ENCODE measurements at regions not wholly inside any gene's neighbourhood (a gene's known extent, or its start where the extent isn't known, plus 50 kb on each side); places are given as distances from the start of the nearest gene placed in this dataset.
"Not testable (repeated sequence)": the region's sequence is repeated elsewhere in the genome, so short reads cannot be mapped to it uniquely, and the experiment has no call there.

- intact Hi-C loops (cut with micrococcal nuclease; ENCODE audit: unreplicated experiment); H3K79me2 ChIP-seq (ENCODE audit: insufficient read depth, low read length); POLR2A ChIA-PET; H3K4me2 ChIP-seq (ENCODE audit: low read depth, low read length); H2AFZ ChIP-seq (ENCODE audit: low read length); H4K20me1 ChIP-seq (ENCODE audit: insufficient read depth, low read length); CTCF ChIA-PET (ENCODE audit: low intra/inter-chr PET ratio, low total read pairs); H3K27ac ChIP-seq (ENCODE audit: extremely low read length, insufficient read depth, low read length); H3K9ac ChIP-seq (ENCODE audit: insufficient read depth, low read depth, low read length); H3K4me3 ChIP-seq (replicated peaks in 1 of 3; ENCODE audit: insufficient read depth in 1 of 3, low read depth in 2 of 3, low read length in 3 of 3); FAIRE-seq; DNase-seq (ENCODE audit: low spot score); H3K36me3 ChIP-seq (replicated peaks in 1 of 2; ENCODE audit: control insufficient read depth in 1 of 2, insufficient read depth in 2 of 2, low read length in 2 of 2); H3K9me3 ChIP-seq (ENCODE audit: low read length); H3K4me1 ChIP-seq (ENCODE audit: insufficient read depth, low read length); BruUV-seq (replicated peaks); H3K27me3 ChIP-seq (ENCODE audit: control insufficient read depth in 1 of 2, insufficient read depth in 2 of 2, low read length in 2 of 2); ATAC-seq: not testable (repeated sequence)
- in situ Hi-C loops (cut with HindIII; ENCODE audit: extremely low pct_ligation_motif_present, low pct_unique_long_range_greater_than_20kb): loop anchor here (10.0 kb wide), 1 partner anchor 254 kb away; no protein-coding TSS in a partner anchor
- no CpG with 5 or more reads among the region's 21 CpGs for WGBS (ENCODE audit: low lambda C conversion rate)
Measured at GRCh38 chr18:7178568-7178967, 52.3 kb upstream of the LRRC30 start.

- WGBS (ENCODE audit: low lambda C conversion rate): 28% methylated on average over 4 of the region's 4 CpGs
- Histone ChIP-seq H3K27me3 (ENCODE audit: control insufficient read depth in 1 of 2, insufficient read depth in 2 of 2, low read length in 2 of 2) (peaks cover 0 to 4% of the 10 kb centered on the region in 2 experiments; a peak in 1 of 5 replicates), H3K36me3 (replicated peaks in 1 of 2; ENCODE audit: control insufficient read depth in 1 of 2, insufficient read depth in 2 of 2, low read length in 2 of 2) (no peaks in the 10 kb centered on the region), H3K4me2 (ENCODE audit: low read depth, low read length) (no peak overlapping the region), H4K20me1 (ENCODE audit: insufficient read depth, low read length) (no peaks in the 10 kb centered on the region), H3K4me1 (ENCODE audit: insufficient read depth, low read length) (no peaks in the 10 kb centered on the region), H3K4me3 (replicated peaks in 1 of 3; ENCODE audit: insufficient read depth in 1 of 3, low read depth in 2 of 3, low read length in 3 of 3) (no peak overlapping the region), H3K79me2 (ENCODE audit: insufficient read depth, low read length) (no peaks in the 10 kb centered on the region), H3K9ac (ENCODE audit: insufficient read depth, low read depth, low read length) (no peak overlapping the region), H3K27ac (ENCODE audit: extremely low read length, insufficient read depth, low read length) (no peak overlapping the region), H3K9me3 (ENCODE audit: low read length) (no peaks in the 10 kb centered on the region), H2AFZ (ENCODE audit: low read length) (no peak overlapping the region)
- TF ChIP-seq ZSCAN25 (CRISPR knock-in tag; IDR thresholded peaks at IDR 0.05): no peak
- no peak for TF ChIP-seq ZNF777 (CRISPR knock-in tag; IDR thresholded peaks at IDR 0.05)
- TF ChIP-seq ZNF776 (CRISPR knock-in tag; IDR thresholded peaks at IDR 0.05): no peak
- TF ChIP-seq PCBP2 (optimal IDR thresholded peaks at IDR 0.05; ENCODE audit: low read depth, low read length, poor library complexity, severe bottlenecking): no peak
- TF ChIP-seq CTCF (CRISPR knock-in tag; IDR thresholded peaks at IDR 0.05): peak; percentile 75
- TF ChIP-seq SP1 (IDR thresholded peaks at IDR 0.05): no peak
- no peak for TF ChIP-seq SP1 (CRISPR knock-in tag; IDR thresholded peaks at IDR 0.05)
- 0 out of 2 replicates have a peak, but pooled peaks have one; percentile 23 for TF ChIP-seq RAD21 (CRISPR knock-in tag; IDR thresholded peaks at IDR 0.05)
- no peak for TF ChIP-seq NR1H2 (CRISPR knock-in tag; IDR thresholded peaks at IDR 0.05; ENCODE audit: borderline replicate concordance, low read depth)
- TF ChIP-seq ZNF274 (CRISPR knock-in tag; IDR thresholded peaks at IDR 0.05): no peak
- TF ChIP-seq ZNF7 (CRISPR knock-in tag; IDR thresholded peaks at IDR 0.05): no peak
- TF ChIP-seq STAG1 (CRISPR knock-in tag; IDR thresholded peaks at IDR 0.05): peak; percentile 69
- TF ChIP-seq ARNTL (CRISPR knock-in tag; IDR thresholded peaks at IDR 0.05): no peak
- peak; percentile 49; the same call in 1 of the 2 replicates for TF ChIP-seq SMC3 (IDR thresholded peaks at IDR 0.05; ENCODE audit: low read length)
- TF ChIP-seq HNRNPK (IDR thresholded peaks at IDR 0.05; ENCODE audit: low read depth, low read length, poor library complexity, severe bottlenecking): no peak
- TF ChIP-seq RELA (CRISPR knock-in tag; IDR thresholded peaks at IDR 0.05): no peak
- no peak for TF ChIP-seq BHLHE40 (IDR thresholded peaks at IDR 0.05; ENCODE audit: low read length)
- DNase-seq (ENCODE audit: low spot score) (peak; percentile 45), ATAC-seq (peak; percentile 95), FAIRE-seq (peak; percentile 84)
- ChIA-PET POLR2A (no interaction called here), CTCF (ENCODE audit: low intra/inter-chr PET ratio, low total read pairs) (interaction anchor here (1.3 to 1.9 kb wide), 2 partner anchors 257 to 634 kb away, joined by 3 to 13 read pairs; no protein-coding TSS in a partner anchor)
- in situ Hi-C loops (cut with HindIII; ENCODE audit: extremely low pct_ligation_motif_present, low pct_unique_long_range_greater_than_20kb) (loop anchor here (10.0 kb wide), 1 partner anchor 252 kb away; no protein-coding TSS in a partner anchor), intact Hi-C loops (cut with micrococcal nuclease; ENCODE audit: unreplicated experiment) (loop anchor here (1.0 kb wide), 1 partner anchor 155 kb away; no protein-coding TSS in a partner anchor)
- no TSS peak for BruUV-seq (replicated peaks)
Measured at GRCh38 chr18:7177116-7177744, 53.7 kb upstream of the LRRC30 start.
